DND-41 (cell line): ENCODE measurements at regions not wholly inside any gene's neighbourhood (a gene's known extent, or its start where the extent isn't known, plus 50 kb on each side); places are given as distances from the start of the nearest gene placed in this dataset.

ENCODE experiments used
- ATAC-seq: fragments of 200-7000 bp; cut with Tn5 transposase; 3 replicates; pipeline ENCODE4 v1.9.1; 2021; ENCODE audit warnings: low read depth; ENCODE audit not compliant: insufficient read depth
- DNase-seq: peaks from one replicate; pipeline ENCODE4 v3.0.0-alpha.2; 2020
- H2AFZ ChIP-seq: 2 replicates; pipeline ENCODE4 v1.6.0; 2012; ENCODE audit warnings: low read depth, low read length
- H3K27ac ChIP-seq: 2 replicates; pipeline ENCODE4 v1.5.1; 2012; ENCODE audit warnings: low read length, inconsistent platforms
- H3K27me3 ChIP-seq: fragments of 200-600 bp; sonication (generic); 2 replicates; pipeline ENCODE4 v1.6.0; 2012; ENCODE audit warnings: low read length, mild to moderate bottlenecking, inconsistent platforms; ENCODE audit not compliant: insufficient read depth, poor library complexity
- H3K36me3 ChIP-seq: 2 replicates; pipeline ENCODE4 v1.5.1; 2012; ENCODE audit warnings: low read length, inconsistent platforms; ENCODE audit not compliant: insufficient read depth
- H3K4me1 ChIP-seq: 2 replicates; pipeline ENCODE4 v1.5.1; 2012; ENCODE audit warnings: mild to moderate bottlenecking, low read length; ENCODE audit not compliant: insufficient read depth
- H3K4me2 ChIP-seq: 2 replicates; pipeline ENCODE4 v1.6.0; 2012; ENCODE audit warnings: mild to moderate bottlenecking, moderate library complexity, low read length, inconsistent platforms; ENCODE audit not compliant: insufficient read depth
- H3K4me3 ChIP-seq, 2 experiments: fragments of 200-600 bp in 1 of 2; shearing (Covaris generic) in 1 of 2; 2 replicates each; pipeline ENCODE4 v1.5.1; 2012 to 2016; ENCODE audit warnings: inconsistent platforms in 2 of 2, low read length in 2 of 2, mild to moderate bottlenecking in 2 of 2, low read depth in 1 of 2, moderate library complexity in 1 of 2
- H3K79me2 ChIP-seq: 2 replicates; pipeline ENCODE4 v1.6.0; 2012; ENCODE audit warnings: low read length, inconsistent platforms; ENCODE audit not compliant: insufficient read depth
- H3K9ac ChIP-seq: 2 replicates; pipeline ENCODE4 v1.6.0; 2012; ENCODE audit warnings: low read depth, mild to moderate bottlenecking, inconsistent platforms, low read length, moderate library complexity
- H3K9me3 ChIP-seq: 2 replicates; pipeline ENCODE4 v1.5.1; 2012; ENCODE audit warnings: low read length, moderate library complexity, mild to moderate bottlenecking, inconsistent platforms; ENCODE audit not compliant: insufficient read depth, severe bottlenecking
- H4K20me1 ChIP-seq: 2 replicates; pipeline ENCODE4 v1.6.0; 2012; ENCODE audit warnings: low read length; ENCODE audit not compliant: insufficient read depth
- EZH2 ChIP-seq: IDR thresholded peaks from 3 replicates; pipeline ENCODE4 v1.6.1; 2012; ENCODE audit warnings: borderline replicate concordance, low read depth, mild to moderate bottlenecking, moderate library complexity, low read length, inconsistent platforms; ENCODE audit not compliant: severe bottlenecking
- TF ChIP-seq, protein P1 (sequence below): IDR thresholded peaks from 2 replicates; pipeline ENCODE4 v1.5.1; 2012; ENCODE audit warnings: borderline replicate concordance, low read length, moderate library complexity, mild to moderate bottlenecking; ENCODE audit not compliant: poor library complexity, severe bottlenecking; ENCODE audit errors: extremely low read depth

DNA sequence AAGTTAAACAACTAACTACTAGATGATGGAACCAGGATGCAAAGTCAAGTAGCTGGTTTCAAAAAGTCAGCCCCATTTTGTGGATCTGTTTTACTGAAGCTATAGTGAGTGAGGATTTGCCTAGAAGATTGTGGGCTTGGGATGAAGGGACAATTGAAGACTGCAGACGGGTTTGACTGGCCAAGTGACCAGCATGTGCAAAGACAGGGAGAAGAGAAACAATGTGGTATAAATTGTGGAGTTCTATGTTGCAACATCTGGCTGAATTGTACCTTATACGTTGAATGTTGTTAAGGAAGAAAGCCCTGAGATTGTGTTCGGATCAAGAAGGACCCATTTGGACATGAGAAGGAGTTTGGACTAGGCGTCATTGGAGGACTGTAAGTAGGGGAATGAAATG, 101.8 kb downstream of the MAT2B start:
- TF ChIP-seq EZH2 = no peak
- TF ChIP-seq, protein P1, sequence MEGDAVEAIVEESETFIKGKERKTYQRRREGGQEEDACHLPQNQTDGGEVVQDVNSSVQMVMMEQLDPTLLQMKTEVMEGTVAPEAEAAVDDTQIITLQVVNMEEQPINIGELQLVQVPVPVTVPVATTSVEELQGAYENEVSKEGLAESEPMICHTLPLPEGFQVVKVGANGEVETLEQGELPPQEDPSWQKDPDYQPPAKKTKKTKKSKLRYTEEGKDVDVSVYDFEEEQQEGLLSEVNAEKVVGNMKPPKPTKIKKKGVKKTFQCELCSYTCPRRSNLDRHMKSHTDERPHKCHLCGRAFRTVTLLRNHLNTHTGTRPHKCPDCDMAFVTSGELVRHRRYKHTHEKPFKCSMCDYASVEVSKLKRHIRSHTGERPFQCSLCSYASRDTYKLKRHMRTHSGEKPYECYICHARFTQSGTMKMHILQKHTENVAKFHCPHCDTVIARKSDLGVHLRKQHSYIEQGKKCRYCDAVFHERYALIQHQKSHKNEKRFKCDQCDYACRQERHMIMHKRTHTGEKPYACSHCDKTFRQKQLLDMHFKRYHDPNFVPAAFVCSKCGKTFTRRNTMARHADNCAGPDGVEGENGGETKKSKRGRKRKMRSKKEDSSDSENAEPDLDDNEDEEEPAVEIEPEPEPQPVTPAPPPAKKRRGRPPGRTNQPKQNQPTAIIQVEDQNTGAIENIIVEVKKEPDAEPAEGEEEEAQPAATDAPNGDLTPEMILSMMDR = no peak
- Histone ChIP-seq H2AFZ (no peak overlapping the region), H3K9me3 (no peaks in the 10 kb centered on the region), H3K4me3 (no peak overlapping the region), H3K79me2 (no peaks in the 10 kb centered on the region), H3K4me1 (no peaks in the 10 kb centered on the region), H3K27ac (no peak overlapping the region), H4K20me1 (no peaks in the 10 kb centered on the region), H3K27me3 (no peaks in the 10 kb centered on the region), H3K4me2 (no peak overlapping the region), H3K36me3 (no peaks in the 10 kb centered on the region), H3K9ac (no peak overlapping the region)
- ATAC-seq (no peak), DNase-seq (no peak)

DNA sequence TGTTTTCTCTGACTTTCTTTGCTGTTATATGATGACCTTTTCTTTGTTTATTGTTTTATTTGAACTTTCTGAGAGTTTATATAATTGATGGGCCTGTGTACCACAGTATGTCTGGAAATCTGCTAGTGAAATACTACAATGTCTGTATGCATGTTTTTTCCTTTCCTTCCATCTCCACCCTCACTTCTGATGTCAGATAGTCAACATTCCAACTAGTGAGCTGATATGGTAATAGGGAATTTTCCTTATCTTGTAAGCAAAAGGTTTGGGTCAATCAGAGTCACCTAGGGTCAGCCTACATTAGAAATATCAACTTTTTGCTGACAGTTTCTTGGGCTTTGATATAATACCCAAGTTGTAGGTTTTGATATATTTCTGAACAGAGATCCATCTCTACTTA, 103.2 kb downstream of the MAT2B start:
- no peaks in the 10 kb centered on the region for H3K79me2 ChIP-seq
- H3K4me1 ChIP-seq = no peaks in the 10 kb centered on the region
- no peak overlapping the region for H3K4me3 ChIP-seq
- H3K27ac ChIP-seq = no peak overlapping the region
- no peaks in the 10 kb centered on the region for H3K9me3 ChIP-seq
- no peak overlapping the region for H2AFZ ChIP-seq
- DNase-seq (no peak), ATAC-seq (no peak)
- H3K36me3 ChIP-seq = no peaks in the 10 kb centered on the region
- no peak overlapping the region for H3K9ac ChIP-seq
- no peaks in the 10 kb centered on the region for H3K27me3 ChIP-seq
- TF ChIP-seq, protein P1 = no peak
- TF ChIP-seq EZH2 = no peak
- no peak overlapping the region for H3K4me2 ChIP-seq
- no peaks in the 10 kb centered on the region for H4K20me1 ChIP-seq

DNA sequence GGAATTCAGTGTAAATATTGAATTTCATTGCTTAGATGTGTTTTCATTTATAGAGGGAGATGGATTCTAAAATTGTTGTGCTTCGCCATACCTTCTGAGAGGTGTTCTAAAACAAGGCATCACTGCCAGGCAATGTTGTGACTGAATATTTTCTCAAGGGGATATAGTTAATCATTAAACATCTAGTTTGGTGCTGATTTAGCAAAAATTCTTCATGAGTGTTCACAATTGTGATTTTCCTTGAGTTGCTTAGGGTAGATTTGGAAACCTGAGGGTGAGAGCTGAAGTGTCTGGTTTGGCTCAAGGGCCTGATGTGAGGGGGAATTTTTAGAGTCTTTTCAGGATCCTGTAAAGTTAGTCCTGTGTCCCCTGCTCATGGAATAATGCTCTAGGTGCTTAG, 104.5 kb downstream of the MAT2B start:
- Histone ChIP-seq H3K4me2 (no peak overlapping the region), H3K4me3 (no peak overlapping the region), H3K4me1 (no peaks in the 10 kb centered on the region), H4K20me1 (no peaks in the 10 kb centered on the region), H3K79me2 (no peaks in the 10 kb centered on the region), H3K36me3 (no peaks in the 10 kb centered on the region), H3K27me3 (no peaks in the 10 kb centered on the region), H3K9me3 (no peaks in the 10 kb centered on the region), H2AFZ (no peak overlapping the region), H3K27ac (no peak overlapping the region), H3K9ac (no peak overlapping the region)
- ATAC-seq = no peak
- TF ChIP-seq, protein P1 = no peak
- TF ChIP-seq EZH2 = no peak
- no peak for DNase-seq
